Testis (tissue), 2 donors: ENCODE measurements at regions not wholly inside any gene's neighbourhood (a gene's known extent, or its start where the extent isn't known, plus 50 kb on each side); places are given as distances from the start of the nearest gene placed in this dataset.

ENCODE experiments used
- DNase-seq: peaks from one replicate; pipeline ENCODE4 v3.0.0-alpha.2; 2019
- H3K27ac ChIP-seq, 2 donors: fragments of 200-600 bp; sonication (generic); one replicate each; pipeline ENCODE4 v1.5.1; 2019
- H3K27me3 ChIP-seq: fragments of 200-600 bp; sonication (generic); one replicate; pipeline ENCODE4 v1.5.1; 2019
- H3K36me3 ChIP-seq: fragments of 200-600 bp; sonication (generic); one replicate; pipeline ENCODE4 v1.5.1; 2017; ENCODE audit warnings: low read depth; ENCODE audit errors: missing control alignments
- H3K4me1 ChIP-seq: fragments of 200-600 bp; sonication (generic); one replicate; pipeline ENCODE4 v1.5.1; 2019
- H3K4me3 ChIP-seq, 2 donors: fragments of 200-600 bp; sonication (generic); one replicate each; pipeline ENCODE4 v1.5.1; 2017 to 2019
- H3K9me3 ChIP-seq: fragments of 200-600 bp; sonication (generic); one replicate; pipeline ENCODE4 v1.5.1; 2017
- POLR2A ChIP-seq: fragments of 450-650 bp; IDR thresholded peaks from one replicate; pipeline ENCODE4 v1.6.1; 2017; ENCODE audit warnings: antibody characterized with exemption, mild to moderate bottlenecking, moderate library complexity
- WGBS, 2 donors: methylation state at CpG; one replicate each; pipeline ENCODE4 v1.1.5; 2018; 5-methylcytosine and 5-hydroxymethylcytosine counted together
- intact Hi-C: fragments of 100-400 bp; cut with DNase I; formaldehyde crosslinking; loops from one replicate; pipeline ENCODE4 v1.15.1; 2023; ENCODE audit warnings: low total_unique reads
- TF ChIP-seq, protein P1 (sequence below), 3 experiments: fragments of 450-650 bp in 2 of 3; fragments of 200-600 bp in 1 of 3; sonication (generic) in 1 of 3; IDR thresholded peaks; one replicate each; pipeline ENCODE4 v1.5.1; 2016 to 2019; ENCODE audit warnings: antibody characterized with exemption in 3 of 3, mild to moderate bottlenecking in 2 of 3, moderate library complexity in 1 of 3

DNA sequence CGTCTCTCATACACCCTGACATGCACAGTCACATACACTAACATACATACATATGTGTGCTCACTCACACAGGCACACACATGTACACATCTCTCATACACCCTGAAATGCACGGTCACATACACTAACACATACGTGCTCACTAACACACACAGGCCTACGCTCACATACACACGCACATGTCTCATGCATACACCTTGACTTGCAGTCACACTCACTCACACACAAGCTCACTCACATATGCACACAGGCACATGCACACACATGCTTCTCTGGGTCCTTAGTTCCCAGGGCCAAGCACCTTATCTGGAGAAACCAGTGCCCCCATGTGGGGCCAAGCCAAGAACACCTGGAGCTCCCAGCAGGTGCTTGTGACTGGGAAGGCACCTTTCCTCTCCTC lies 240.3 kb downstream of the RBFOX3 start:
- TF ChIP-seq, protein P1, sequence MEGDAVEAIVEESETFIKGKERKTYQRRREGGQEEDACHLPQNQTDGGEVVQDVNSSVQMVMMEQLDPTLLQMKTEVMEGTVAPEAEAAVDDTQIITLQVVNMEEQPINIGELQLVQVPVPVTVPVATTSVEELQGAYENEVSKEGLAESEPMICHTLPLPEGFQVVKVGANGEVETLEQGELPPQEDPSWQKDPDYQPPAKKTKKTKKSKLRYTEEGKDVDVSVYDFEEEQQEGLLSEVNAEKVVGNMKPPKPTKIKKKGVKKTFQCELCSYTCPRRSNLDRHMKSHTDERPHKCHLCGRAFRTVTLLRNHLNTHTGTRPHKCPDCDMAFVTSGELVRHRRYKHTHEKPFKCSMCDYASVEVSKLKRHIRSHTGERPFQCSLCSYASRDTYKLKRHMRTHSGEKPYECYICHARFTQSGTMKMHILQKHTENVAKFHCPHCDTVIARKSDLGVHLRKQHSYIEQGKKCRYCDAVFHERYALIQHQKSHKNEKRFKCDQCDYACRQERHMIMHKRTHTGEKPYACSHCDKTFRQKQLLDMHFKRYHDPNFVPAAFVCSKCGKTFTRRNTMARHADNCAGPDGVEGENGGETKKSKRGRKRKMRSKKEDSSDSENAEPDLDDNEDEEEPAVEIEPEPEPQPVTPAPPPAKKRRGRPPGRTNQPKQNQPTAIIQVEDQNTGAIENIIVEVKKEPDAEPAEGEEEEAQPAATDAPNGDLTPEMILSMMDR (IDR thresholded peaks at IDR 0.05) = no peak
- TF ChIP-seq POLR2A = no peak
- H3K27me3 ChIP-seq = no peaks in the 10 kb centered on the region
- no peak overlapping the region for H3K4me3 ChIP-seq
- H3K4me1 ChIP-seq = no peaks in the 10 kb centered on the region
- no peak for DNase-seq
- intact Hi-C loops = no loop called here
- no peaks in the 10 kb centered on the region for H3K9me3 ChIP-seq
- 66 to 84% methylated on average over 5 of the region's 5 CpGs for WGBS, 2 donors
- no peak overlapping the region for H3K27ac ChIP-seq
- no peaks in the 10 kb centered on the region for H3K36me3 ChIP-seq

GRCh38 chr17:79370126-79370525 lies 240.7 kb downstream of the RBFOX3 start:
- H3K9me3 ChIP-seq = no peaks in the 10 kb centered on the region
- 80 to 81% methylated on average over 4 to 8 of the region's 8 CpGs for WGBS, 2 donors
- intact Hi-C loops = no loop called here
- no peak overlapping the region for H3K4me3 ChIP-seq
- DNase-seq = no peak
- no peak for TF ChIP-seq POLR2A
- TF ChIP-seq, protein P1 (IDR thresholded peaks at IDR 0.05) = no peak
- no peak overlapping the region for H3K27ac ChIP-seq
- no peaks in the 10 kb centered on the region for H3K4me1 ChIP-seq
- H3K27me3 ChIP-seq = no peaks in the 10 kb centered on the region
- H3K36me3 ChIP-seq = no peaks in the 10 kb centered on the region

- no peak for DNase-seq
- Histone ChIP-seq H3K36me3 (no peaks in the 10 kb centered on the region), H3K9me3 (no peaks in the 10 kb centered on the region), H3K4me3 (no peak overlapping the region), H3K27me3 (no peaks in the 10 kb centered on the region), H3K27ac (no peak overlapping the region), H3K4me1 (no peaks in the 10 kb centered on the region)
- intact Hi-C loops = no loop called here
- WGBS, 2 donors = 68 to 81% methylated on average over 9 of the region's 9 CpGs
- TF ChIP-seq POLR2A = no peak
- TF ChIP-seq, protein P1 (IDR thresholded peaks at IDR 0.05) = no peak
Measured at GRCh38 chr17:79369532-79369931, 241.3 kb downstream of the RBFOX3 start.

DNA sequence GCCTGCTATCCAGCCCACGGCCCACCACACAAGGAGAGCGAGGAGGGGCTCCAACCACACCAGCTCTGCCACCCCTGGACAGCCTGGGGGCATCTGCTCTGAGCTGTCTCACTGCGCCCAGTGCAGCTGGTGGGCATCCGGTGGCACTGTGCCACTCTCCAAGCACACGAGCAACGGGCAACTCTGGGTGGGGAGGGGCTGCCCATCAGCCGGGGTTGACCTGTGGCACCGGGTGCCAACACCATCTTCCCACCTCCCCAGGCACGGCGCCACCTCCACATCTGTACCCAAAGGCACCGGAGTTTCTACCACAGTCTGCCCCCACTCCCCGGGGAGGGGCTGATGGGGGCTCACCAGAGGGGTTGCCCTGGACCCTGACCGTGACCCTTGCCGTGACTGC lies 241.8 kb downstream of the RBFOX3 start:
- TF ChIP-seq, protein P1 (IDR thresholded peaks at IDR 0.05) = no peak
- TF ChIP-seq POLR2A = no peak
- Histone ChIP-seq H3K4me3 (no peak overlapping the region), H3K36me3 (no peaks in the 10 kb centered on the region), H3K27me3 (no peaks in the 10 kb centered on the region), H3K27ac (no peak overlapping the region), H3K4me1 (no peaks in the 10 kb centered on the region), H3K9me3 (no peaks in the 10 kb centered on the region)
- WGBS, 2 donors = 72 to 90% methylated on average over 11 to 14 of the region's 14 CpGs
- intact Hi-C loops = no loop called here
- DNase-seq = no peak

DNA sequence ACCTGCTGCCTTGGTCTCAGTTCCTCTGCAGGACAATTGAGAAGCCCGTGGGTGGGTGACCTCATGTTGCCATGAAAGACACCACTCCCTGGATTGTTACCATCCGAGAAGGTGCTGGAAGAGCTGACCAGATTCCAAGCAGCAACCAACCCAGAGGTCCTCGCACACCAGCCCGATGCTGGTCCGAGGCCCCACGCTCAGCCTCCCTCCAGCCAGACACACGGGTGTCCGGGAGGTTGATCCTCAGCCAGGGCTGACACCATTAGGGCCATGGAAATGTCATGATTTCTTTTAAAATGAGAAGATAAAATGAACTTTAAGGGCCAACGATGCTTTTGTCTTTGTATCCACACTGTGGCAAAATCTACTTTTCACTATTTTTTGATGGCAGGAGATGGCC lies 242.3 kb downstream of the RBFOX3 start:
- WGBS, 2 donors = 88 to 92% methylated on average over 9 of the region's 9 CpGs

More for the DNA sequence above, 242.3 kb downstream of the RBFOX3 start:
- H3K36me3 ChIP-seq = no peaks in the 10 kb centered on the region
- H3K4me3 ChIP-seq = no peak overlapping the region
- no peak for DNase-seq
- intact Hi-C loops = no loop called here
- no peaks in the 10 kb centered on the region for H3K4me1 ChIP-seq
- no peak for TF ChIP-seq POLR2A
- TF ChIP-seq, protein P1 (IDR thresholded peaks at IDR 0.05) = no peak
- H3K27me3 ChIP-seq = no peaks in the 10 kb centered on the region
- H3K27ac ChIP-seq = no peak overlapping the region
- H3K9me3 ChIP-seq = no peaks in the 10 kb centered on the region
